HG02642 (cell line): ENCODE measurements at regions not wholly inside any gene's neighbourhood (a gene's known extent, or its start where the extent isn't known, plus 50 kb on each side); places are given as distances from the start of the nearest gene placed in this dataset.

Experiments used
- ATAC-seq: cut with Tn5 transposase; IDR thresholded peaks from one replicate; pipeline ENCODE4 v1.9.1; 2021; ENCODE audit warnings: mild to moderate bottlenecking; ENCODE audit not compliant: unreplicated experiment, poor library complexity

DNA sequence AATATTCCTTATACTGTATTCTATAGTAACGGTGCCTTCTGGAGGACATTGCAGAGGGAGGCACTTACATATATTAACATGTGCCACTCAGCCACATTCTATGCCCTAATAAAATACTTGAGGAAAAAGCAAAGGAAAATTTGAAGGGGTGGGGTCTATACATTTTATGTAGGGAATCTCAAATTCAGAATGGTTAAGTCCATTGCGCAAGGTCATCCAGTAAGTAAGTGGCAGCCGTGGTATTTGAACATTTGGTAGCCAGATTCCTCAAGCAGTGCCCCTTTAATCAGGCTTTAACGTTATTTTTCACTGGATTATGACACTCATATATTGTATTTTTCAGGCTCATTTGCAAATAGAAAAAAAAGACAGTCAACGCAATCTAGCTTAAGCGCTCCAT is 738.3 kb downstream of the DOK5 start:
- ATAC-seq = no peak

GRCh38 chr20:55211481-55211880 is 736.1 kb downstream of the DOK5 start:
- no peak for ATAC-seq

- ATAC-seq = no peak
Observed at GRCh38 chr20:55205665-55206064, 730.3 kb downstream of the DOK5 start.

- ATAC-seq = no peak
Observed at GRCh38 chr20:55200317-55200716, 724.9 kb downstream of the DOK5 start.

GRCh38 chr20:55194947-55195346 is 719.6 kb downstream of the DOK5 start:
- no peak for ATAC-seq

DNA sequence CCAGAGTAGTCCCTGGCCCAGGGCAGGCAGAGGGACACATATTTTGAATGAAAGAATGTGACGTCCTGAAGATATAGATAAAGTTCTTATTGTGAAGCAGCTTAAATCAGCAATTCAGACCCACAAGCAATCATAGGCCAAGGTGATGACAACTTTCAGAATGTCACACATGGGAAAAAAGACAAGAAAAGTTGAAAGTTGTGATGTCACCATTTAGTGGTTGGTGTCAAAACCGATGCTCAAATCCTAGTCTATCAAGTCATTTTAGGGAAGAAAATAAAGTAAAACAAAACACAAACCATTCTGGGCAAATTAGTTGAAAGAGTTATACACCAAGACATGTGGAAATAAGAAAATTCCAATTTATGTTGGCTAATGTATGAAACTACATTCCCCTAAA is 710.8 kb downstream of the DOK5 start:
- no peak for ATAC-seq

- no peak for ATAC-seq
Observed at GRCh38 chr20:55175081-55175480, 699.7 kb downstream of the DOK5 start.

DNA sequence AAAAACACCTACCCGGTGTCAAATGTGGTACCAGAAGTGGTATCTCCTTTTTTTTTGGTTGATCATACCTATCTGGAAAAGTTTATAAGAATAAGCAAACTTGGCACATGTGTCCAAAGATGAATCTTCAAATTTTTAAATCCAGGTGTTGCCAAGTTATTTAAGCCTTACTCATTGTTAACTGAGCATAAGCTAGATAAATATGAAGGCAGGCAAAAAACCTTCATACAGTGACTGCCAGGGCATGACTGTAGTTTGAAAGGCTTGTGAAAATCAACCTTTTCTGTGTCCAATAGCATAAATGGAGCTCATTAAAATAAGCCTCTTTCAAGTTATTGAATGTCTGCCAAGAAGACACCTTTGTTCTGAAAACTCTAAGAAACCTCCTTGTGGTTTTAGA is 699.2 kb downstream of the DOK5 start:
- ATAC-seq = no peak

GRCh38 chr20:55174172-55174571 is 698.8 kb downstream of the DOK5 start:
- no peak for ATAC-seq

DNA sequence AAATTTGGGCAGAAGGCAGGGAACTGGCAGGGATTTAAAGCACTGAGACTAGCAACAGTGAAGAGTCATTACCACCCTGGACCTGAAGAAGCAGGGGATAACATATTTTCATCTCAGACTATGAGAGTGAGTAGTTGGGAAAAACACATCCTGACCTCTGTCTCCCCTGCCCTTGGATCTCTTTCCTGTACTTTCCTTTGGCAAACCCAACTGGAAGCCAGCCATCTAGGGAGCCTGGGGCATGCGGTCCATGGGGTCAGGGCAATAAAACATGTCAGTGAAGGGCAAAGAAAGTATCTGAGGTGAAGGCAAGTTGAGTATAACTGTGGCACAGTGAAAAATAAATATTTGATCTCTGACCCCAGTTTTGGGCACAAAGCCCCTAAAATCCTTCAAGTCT is 698.2 kb downstream of the DOK5 start:
- ATAC-seq = no peak

DNA sequence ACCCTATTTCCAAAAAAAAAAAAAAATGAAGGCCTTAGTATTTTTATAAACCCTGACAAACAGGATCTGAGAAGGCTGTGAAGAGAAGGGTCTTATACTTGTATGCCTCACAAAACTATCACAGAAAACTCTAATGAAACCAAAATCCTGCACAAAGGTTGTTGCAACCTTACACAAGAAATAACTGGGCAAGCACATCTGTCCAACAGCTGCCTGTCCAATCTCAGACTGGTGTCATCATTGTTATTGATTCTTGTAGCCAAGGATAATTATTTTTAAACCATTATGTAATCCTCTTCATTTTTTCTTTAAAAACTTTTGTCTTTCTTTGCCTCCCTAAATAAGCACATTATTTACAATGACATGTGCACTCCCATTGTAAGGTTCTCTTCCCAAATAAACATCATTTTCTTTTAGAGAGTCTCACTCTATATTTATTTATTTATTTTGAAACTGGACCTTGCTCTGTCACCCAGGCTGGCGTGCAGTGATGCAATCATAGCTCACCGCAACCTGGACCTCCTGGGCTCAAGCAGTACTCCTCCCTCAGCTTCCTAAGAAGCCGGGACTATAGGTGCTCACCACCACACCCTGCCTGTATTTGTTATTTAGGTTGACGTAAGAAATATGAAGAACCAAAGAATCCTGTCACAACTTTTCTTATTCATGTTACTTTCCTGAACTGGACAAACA is 697.1 kb downstream of the DOK5 start:
- no peak for ATAC-seq

DNA sequence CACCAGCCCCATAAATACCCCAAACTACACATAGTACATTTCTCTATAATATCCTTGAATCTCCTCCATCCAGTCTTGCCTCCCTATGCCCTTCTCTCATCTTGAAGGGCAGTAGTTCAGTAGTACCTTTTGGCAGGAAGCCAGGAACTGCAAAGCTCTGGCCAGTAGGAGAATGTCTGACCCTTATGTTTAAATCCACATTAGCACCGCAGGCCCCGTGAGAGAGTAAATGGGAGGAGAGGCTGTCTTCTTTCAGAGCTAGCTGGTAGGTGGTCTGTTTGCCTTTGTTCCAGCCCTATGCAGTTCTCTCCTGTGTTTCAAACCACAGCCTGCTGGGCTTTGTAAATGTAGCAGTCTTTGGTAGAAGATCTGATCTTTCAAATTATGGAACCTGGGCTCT is 690.7 kb downstream of the DOK5 start:
- no peak for ATAC-seq

GRCh38 chr20:55160996-55161395 is 685.6 kb downstream of the DOK5 start:
- ATAC-seq = no peak

DNA sequence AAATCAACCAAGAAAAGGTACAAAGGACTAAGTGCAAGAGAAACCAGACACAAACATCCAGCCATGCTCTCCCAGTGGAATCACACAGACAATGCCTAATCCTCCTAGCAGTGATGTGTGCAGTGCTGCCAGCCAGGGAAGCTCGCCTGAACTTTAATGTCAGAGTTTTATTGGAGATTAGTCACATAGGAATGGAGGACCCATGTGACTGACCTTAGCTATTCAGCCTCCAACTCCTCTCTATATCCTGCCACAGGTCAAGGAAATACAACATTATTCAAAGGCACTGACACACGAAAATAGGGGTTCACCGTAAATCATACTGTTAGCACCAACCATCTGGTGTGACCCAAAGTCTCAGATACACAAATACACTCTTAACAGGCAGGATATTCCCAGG is 684.6 kb downstream of the DOK5 start:
- no peak for ATAC-seq

- ATAC-seq = no peak
Observed at GRCh38 chr20:55159230-55159629, 683.8 kb downstream of the DOK5 start.

- ATAC-seq = no peak
Observed at GRCh38 chr20:55158446-55158845, 683.1 kb downstream of the DOK5 start.

DNA sequence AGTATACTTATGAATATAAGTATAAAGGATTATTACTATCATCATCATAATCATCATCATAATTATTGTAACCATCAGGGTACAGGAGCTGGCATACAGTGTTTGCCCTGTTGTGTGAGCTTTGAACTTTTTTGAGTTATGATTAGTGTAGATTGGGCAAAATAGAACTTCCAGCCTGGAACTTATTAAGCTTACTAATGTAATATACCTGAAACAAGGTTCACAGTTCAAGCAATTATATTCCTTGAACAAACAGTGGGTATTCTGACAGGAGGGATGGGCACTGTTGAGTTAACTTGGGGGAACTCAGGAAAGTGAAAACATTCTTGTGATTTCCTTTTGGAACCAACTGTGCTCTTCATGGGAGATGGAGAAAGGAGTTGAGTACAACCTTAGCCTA is 680.0 kb downstream of the DOK5 start:
- no peak for ATAC-seq

DNA sequence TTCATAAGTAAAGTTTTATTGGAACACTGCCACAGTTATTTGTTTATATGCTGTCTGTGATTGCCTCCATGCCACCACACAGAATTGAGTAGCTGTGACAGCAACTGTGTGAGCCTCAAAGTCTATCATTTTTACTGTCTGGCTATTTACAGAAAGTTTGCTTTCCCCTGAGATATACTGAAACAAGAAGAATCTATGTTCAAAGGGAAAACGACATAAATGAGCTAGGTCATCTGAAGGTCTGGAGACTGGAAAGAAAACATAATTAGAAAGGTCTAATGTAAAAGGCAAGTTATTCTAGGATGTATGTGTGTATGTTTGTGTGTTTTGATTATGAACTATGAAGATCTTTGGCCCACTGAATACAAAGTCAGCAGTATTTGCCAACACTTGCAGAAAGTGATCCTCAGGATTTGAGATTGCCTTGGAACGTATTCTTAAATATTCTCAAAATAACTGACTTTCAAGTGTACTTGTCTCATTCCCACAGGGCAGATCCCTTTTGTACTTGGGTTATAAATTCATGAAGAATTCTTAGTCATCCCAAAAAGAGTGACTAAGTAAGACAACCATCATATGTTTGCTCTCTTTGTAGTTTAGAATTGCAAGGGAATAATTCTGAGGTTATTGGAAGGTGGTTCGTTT is 677.7 kb downstream of the DOK5 start:
- no peak for ATAC-seq

- no peak for ATAC-seq
Observed at GRCh38 chr20:55151171-55151570, 675.8 kb downstream of the DOK5 start.

- no peak for ATAC-seq
Observed at GRCh38 chr20:55143601-55144000, 668.2 kb downstream of the DOK5 start.

GRCh38 chr20:55142932-55143331 is 667.5 kb downstream of the DOK5 start:
- ATAC-seq = no peak

GRCh38 chr20:55140631-55141030 is 665.2 kb downstream of the DOK5 start:
- peak; percentile 78 for ATAC-seq
